HG02852 (cell line): ENCODE measurements at regions not wholly inside any gene's neighbourhood (a gene's known extent, or its start where the extent isn't known, plus 50 kb on each side); places are given as distances from the start of the nearest gene placed in this dataset.

Source experiments
- ATAC-seq: cut with Tn5 transposase; IDR thresholded peaks from one replicate; pipeline ENCODE4 v1.9.1; 2021; ENCODE audit warnings: mild to moderate bottlenecking, moderate library complexity; ENCODE audit not compliant: unreplicated experiment

GRCh38 chr5:89034588-89034987 is 151.6 kb upstream of the MEF2C start:
- ATAC-seq = no peak

- ATAC-seq = no peak
These were observed 147.8 kb upstream of the MEF2C start for GRCh38 chr5:89030798-89031197.

- ATAC-seq = no peak
These were observed 145.8 kb upstream of the MEF2C start for GRCh38 chr5:89028595-89029285.

DNA sequence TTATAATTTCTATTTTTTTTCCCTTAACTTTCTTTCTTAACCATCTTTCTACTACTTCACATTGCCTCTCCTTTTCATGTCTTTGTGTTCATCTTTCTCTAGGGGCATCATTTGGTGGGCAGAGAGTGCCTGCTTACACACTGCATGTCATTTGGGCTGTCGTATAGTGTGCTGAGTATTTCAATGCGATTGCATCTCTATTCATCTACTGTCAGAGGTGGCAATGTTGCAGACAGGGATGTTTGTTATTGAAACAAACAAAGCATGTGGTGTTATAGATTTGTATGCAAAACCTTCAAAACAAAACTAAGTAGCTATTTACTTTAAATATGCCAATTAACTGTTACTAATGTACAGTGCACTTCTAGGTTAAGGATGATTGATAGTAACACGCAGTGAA is 141.1 kb upstream of the MEF2C start:
- no peak for ATAC-seq

DNA sequence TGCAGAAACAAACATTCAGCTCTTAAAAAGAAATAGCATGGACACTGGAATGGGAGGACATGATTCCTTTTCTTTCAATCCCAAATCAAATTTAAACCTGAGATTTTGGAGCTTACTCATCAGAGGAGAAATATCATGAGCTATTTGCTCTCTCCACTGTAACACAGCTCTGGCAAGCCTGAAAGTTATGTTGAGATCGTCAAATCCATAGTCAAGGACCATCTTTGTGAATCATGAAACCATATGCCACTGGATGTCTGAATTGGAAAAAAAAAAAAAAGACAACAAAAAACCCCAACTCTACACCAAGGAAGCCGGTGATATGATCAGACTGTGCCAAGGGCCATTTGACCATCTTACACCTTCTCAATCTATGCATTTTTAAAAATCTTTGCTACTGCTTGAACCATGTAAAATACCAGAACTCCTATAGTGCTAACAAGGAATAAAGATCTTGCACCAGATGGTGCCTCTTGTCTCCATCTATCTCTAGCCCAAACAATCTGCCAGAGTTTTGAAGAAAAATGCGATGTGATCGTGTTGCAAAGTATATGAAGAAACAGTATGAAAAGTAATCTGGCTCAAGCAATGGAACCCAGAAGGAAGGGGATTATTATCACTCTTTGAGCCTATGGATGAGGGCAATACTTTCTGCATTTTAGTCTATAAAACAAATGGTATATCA is 138.1 kb upstream of the MEF2C start:
- ATAC-seq = no peak

GRCh38 chr5:89016741-89017303 is 133.8 kb upstream of the MEF2C start:
- ATAC-seq = no peak

DNA sequence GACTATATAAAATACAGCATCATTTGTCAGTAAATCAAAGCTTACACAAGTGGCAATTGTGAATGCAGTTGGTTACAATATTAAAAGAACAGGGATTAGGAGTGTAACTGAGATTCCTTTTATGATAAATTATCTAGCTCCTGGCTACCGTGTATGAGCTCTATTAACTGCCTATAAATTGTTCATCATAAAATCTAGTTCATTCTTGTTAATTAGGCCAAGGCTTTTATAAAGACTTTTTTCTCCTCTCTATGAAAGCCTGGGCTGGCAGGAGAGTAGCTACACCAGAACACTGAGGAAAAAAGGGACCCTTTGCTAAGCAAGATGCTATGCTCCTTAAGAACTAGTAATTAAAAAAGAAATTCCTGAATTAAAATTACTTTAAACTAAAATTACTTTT is 132.4 kb upstream of the MEF2C start:
- ATAC-seq = no peak

- no peak for ATAC-seq
These were observed 129.1 kb upstream of the MEF2C start for GRCh38 chr5:89011778-89012711.

GRCh38 chr5:89010512-89010911 is 127.5 kb upstream of the MEF2C start:
- no peak for ATAC-seq

DNA sequence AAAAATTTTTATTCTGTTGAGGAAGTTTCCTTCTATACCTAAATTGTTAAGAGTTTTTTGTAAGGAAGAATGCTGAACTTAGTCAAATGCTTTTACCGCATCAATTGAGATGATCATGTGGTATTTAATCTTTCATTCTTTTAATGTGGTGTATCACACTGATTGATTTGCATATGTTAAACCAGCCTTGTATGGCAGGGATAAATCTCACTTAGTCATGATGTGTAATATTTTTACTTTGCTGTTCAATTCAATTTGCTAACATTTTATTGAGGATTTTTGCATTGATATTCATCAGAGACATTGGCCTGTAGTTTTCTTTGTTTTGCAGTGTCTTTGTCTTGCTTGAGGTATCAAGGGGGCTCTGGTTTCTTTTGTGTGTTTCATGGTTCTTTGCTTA is 125.3 kb upstream of the MEF2C start:
- no peak for ATAC-seq

GRCh38 chr5:89005990-89006389 is 123.0 kb upstream of the MEF2C start:
- no peak for ATAC-seq

GRCh38 chr5:89004379-89004778 is 121.4 kb upstream of the MEF2C start:
- no peak for ATAC-seq

DNA sequence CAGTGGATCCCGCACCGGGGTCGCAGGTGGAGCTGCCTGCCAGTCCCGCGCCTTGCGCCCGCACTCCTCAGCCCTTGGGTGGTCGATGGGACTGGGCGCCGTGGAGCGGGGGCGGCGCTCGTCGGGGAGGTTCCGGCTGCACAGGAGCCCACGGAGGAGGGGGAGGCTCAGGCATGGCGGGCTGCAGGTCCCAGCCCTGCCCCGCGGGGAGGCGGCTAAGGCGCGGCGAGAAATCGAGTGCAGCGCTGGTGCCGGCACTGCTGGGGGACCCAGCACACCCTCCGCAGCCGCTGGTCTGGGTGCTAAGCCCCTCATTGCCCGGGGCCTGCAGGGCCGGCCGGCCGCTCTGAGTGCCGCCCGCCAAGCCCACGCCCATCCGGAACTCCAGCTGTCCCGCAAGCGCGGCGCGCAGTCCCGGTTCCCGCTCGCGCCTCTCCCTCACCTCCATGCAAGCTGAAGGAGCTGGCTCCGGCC is 120.6 kb upstream of the MEF2C start:
- no peak for ATAC-seq

- ATAC-seq = no peak
These were observed 116.9 kb upstream of the MEF2C start for GRCh38 chr5:88999853-89000252.

DNA sequence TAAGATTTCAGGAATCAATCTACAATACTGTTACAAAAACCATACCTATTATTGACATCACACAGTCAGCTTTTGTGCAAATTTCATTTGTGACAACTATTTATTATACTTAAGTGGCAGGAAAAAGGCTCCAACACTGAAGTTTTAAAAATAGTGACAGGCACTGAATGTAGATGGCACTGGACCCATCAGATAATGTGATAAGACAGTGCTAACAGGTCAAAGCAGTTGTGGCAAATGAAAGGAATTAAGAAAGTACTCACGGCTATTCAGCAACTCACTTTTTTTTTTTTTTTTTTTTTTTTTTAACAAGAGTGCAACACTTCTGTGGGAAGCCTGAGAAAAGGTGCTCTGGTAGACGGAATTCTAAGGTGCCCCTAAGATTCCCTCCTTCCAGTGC is 115.0 kb upstream of the MEF2C start:
- no peak for ATAC-seq

GRCh38 chr5:88984040-88984439 is 101.1 kb upstream of the MEF2C start:
- no peak for ATAC-seq

DNA sequence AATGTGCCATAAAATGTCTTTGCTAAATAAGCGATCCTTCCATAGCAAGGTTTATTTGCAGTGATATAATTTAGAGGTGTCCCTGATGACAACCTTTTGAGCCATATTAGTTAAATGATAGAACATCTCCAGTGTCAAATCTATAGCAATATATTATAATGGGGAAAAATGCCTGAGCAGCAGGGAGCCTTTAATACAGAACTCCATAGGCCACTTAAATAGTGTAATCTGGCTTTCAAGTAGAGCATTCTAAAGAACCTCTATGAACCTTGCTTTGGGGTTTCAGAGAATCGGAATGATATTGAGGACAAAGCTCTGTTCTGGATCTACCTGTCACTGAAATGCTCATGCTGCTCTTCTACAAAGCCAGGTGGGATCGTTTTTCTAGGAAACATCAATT is 96.7 kb upstream of the MEF2C start:
- ATAC-seq = no peak

DNA sequence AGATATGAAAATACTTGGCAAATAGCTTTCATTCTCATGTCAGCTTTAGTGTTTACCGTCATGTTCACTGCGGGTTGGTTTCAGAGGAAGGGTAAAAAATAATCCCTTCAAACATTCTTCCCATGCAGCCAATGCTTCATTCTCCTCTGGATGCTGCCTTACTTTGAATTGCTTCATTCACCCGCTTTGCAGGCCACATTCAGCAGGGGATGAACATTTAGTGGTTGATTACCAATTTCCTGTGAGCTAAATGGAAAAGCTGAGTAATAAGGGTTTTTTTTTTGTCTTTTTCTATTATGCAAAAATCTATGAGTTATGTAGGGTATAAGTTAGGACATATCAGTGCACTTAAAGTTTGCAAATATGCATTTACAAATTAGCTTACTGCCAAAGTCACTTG is 96.3 kb upstream of the MEF2C start:
- peak; percentile 54 for ATAC-seq

- no peak for ATAC-seq
These were observed 93.9 kb upstream of the MEF2C start for GRCh38 chr5:88976914-88977313.

GRCh38 chr5:88967633-88968585 is 84.9 kb upstream of the MEF2C start:
- no peak for ATAC-seq
